PC-9 (cell line): ENCODE measurements at regions not wholly inside any gene's neighbourhood (a gene's known extent, or its start where the extent isn't known, plus 50 kb on each side); places are given as distances from the start of the nearest gene placed in this dataset.

ENCODE experiments used
- BruUV-seq: library from RNA; stranded (reverse); fragments of 400-500 nt; replicated peaks from 2 replicates; lab custom pipeline; 2021; lab: Mats Ljungman, UMichigan
- CTCF ChIA-PET: fragments of 300-600 bp; sonication (Branson Sonifier 250); formaldehyde crosslinking; loops from one replicate; lab custom pipeline; 2022; ENCODE audit warnings: antibody characterized with exemption; lab: Charles Lee
- POLR2A ChIA-PET: fragments of 300-600 bp; sonication (Branson Sonifier 250); formaldehyde crosslinking; loops from one replicate; lab custom pipeline; 2022; ENCODE audit warnings: antibody characterized with exemption; ENCODE audit not compliant: unreplicated experiment; lab: Charles Lee
- DNase-seq, 2 experiments: peaks; one replicate each; pipeline versions ENCODE4 v3.0.0 to v3.0.0-alpha.2; 2015 to 2022; ENCODE audit warnings: mixed read lengths in 1 of 2
- H2AFZ ChIP-seq: fragments of 200-600 bp; sonication (generic); 2 replicates; pipeline ENCODE4 v1.8.1; 2017; ENCODE audit warnings: antibody characterized with exemption
- H3F3A ChIP-seq: fragments of 200-600 bp; sonication (generic); 2 replicates; pipeline ENCODE4 v1.8.1; 2017; ENCODE audit warnings: antibody characterized with exemption, mild to moderate bottlenecking, low read depth; ENCODE audit not compliant: insufficient read depth
- H3K27ac ChIP-seq: fragments of 200-600 bp; sonication (generic); 2 replicates; pipeline ENCODE4 v1.6.1; 2016; ENCODE audit warnings: mixed run types
- H3K27me3 ChIP-seq: fragments of 200-600 bp; sonication (generic); 2 replicates; pipeline ENCODE4 v1.6.1; 2016; ENCODE audit warnings: low read depth, mixed run types; ENCODE audit not compliant: insufficient read depth
- H3K36me3 ChIP-seq: fragments of 200-600 bp; sonication (generic); 2 replicates; pipeline ENCODE4 v1.6.1; 2016; ENCODE audit warnings: low read depth, mixed run types
- H3K4me1 ChIP-seq: fragments of 200-600 bp; sonication (generic); replicated peaks from 2 replicates; pipeline ENCODE4 v1.6.1; 2016; ENCODE audit warnings: mixed run types; ENCODE audit not compliant: insufficient read depth
- H3K4me2 ChIP-seq: fragments of 200-600 bp; sonication (generic); 2 replicates; pipeline ENCODE4 v1.6.1; 2017; ENCODE audit warnings: mixed run types
- H3K4me3 ChIP-seq: fragments of 200-600 bp; sonication (generic); 2 replicates; pipeline ENCODE4 v1.6.1; 2016; ENCODE audit warnings: mixed run types
- H3K79me2 ChIP-seq: fragments of 200-600 bp; sonication (generic); 2 replicates; pipeline ENCODE4 v1.6.1; 2017; ENCODE audit warnings: low read depth, mixed run types
- H3K9me2 ChIP-seq: fragments of 200-600 bp; sonication (generic); 2 replicates; pipeline ENCODE4 v1.8.1; 2017; ENCODE audit warnings: mild to moderate bottlenecking; ENCODE audit not compliant: insufficient read depth
- H3K9me3 ChIP-seq: fragments of 200-600 bp; sonication (generic); 2 replicates; pipeline ENCODE4 v1.8.1; 2016; ENCODE audit warnings: low read depth; ENCODE audit not compliant: insufficient read depth
- H4K20me1 ChIP-seq: fragments of 200-600 bp; sonication (generic); 2 replicates; pipeline ENCODE4 v1.8.1; 2017; ENCODE audit not compliant: insufficient read depth
- CTCF ChIP-seq: fragments of 200-600 bp; sonication (generic); conservative IDR thresholded peaks from 2 replicates; pipeline ENCODE4 v1.6.1; 2017; ENCODE audit warnings: mixed run types, antibody characterized with exemption, mild to moderate bottlenecking, moderate library complexity
- EZH2 ChIP-seq: fragments of 200-600 bp; sonication (generic); IDR thresholded peaks from 2 replicates; pipeline ENCODE4 v1.8.0; 2017; ENCODE audit warnings: antibody characterized with exemption, low read depth
- intact Hi-C: fragments of 100-400 bp; cut with micrococcal nuclease; formaldehyde crosslinking; loops from one replicate; pipeline ENCODE4 v1.10.0; 2022; ENCODE audit not compliant: unreplicated experiment

DNA sequence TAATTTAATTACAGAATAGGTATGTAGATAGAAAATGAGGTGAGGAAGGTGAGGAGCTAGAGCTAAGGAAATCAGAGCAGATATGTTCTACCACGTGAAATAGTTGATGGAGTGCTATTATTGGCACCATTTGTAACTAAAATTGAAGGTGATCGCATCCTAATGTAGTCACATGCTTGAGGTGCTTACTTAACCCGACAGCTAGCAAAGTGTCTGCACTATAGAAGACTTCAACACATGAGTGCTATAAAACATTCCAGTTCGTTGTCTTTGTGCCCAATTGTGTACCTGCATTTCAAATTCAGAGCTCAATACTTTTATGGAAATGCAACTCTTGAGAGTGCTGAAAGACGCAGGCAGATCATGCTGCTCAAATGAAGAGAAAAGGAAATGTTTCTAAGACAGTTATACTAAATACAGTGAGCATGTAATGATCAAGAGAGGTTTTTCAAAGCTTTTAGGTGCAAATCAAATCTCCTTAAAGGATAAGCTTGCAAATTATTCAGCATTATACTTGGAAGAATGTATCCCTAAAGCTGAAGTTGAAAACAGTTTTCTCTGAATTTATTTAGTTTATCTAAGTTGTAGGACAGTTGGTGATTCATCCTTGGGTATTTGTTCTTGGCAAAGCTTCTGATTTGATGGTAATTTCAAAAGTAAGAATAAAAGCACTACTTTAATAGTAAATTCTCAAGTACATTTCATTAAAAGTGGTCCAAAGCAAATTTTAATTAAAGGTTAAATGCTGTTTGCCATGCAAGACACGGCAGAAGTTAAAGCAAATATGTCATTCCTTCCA lies 223.9 kb upstream of the EPHA5 start:
- CTCF ChIA-PET, result no interaction called here
- Histone ChIP-seq H4K20me1 (no peaks in the 10 kb centered on the region), H3F3A (no peaks in the 10 kb centered on the region), H3K4me3 (no peak overlapping the region), H2AFZ (no peak overlapping the region), H3K27me3 (no peaks in the 10 kb centered on the region), H3K4me1 (no peaks in the 10 kb centered on the region), H3K9me2 (no peaks in the 10 kb centered on the region), H3K4me2 (no peak overlapping the region), H3K27ac (no peak overlapping the region), H3K36me3 (no peaks in the 10 kb centered on the region), H3K9me3 (no peaks in the 10 kb centered on the region), H3K79me2 (no peaks in the 10 kb centered on the region)
- DNase-seq, result no peak
- no TSS peak for BruUV-seq
- POLR2A ChIA-PET, result no interaction called here
- intact Hi-C loops, result no loop called here
- no peak for TF ChIP-seq EZH2
- no peak for TF ChIP-seq CTCF

GRCh38 chr4:65893271-65893670 lies 223.0 kb upstream of the EPHA5 start:
- intact Hi-C loops, result no loop called here
- DNase-seq, result no peak
- Histone ChIP-seq H3K9me3 (no peaks in the 10 kb centered on the region), H3K36me3 (no peaks in the 10 kb centered on the region), H3K4me1 (no peaks in the 10 kb centered on the region), H4K20me1 (no peaks in the 10 kb centered on the region), H3K27ac (no peak overlapping the region), H3F3A (no peaks in the 10 kb centered on the region), H3K27me3 (no peaks in the 10 kb centered on the region), H3K4me3 (no peak overlapping the region), H3K4me2 (no peak overlapping the region), H3K79me2 (no peaks in the 10 kb centered on the region), H2AFZ (no peak overlapping the region), H3K9me2 (no peaks in the 10 kb centered on the region)
- CTCF ChIA-PET, result no interaction called here
- POLR2A ChIA-PET, result no interaction called here
- TF ChIP-seq EZH2, result no peak
- TF ChIP-seq CTCF, result no peak
- BruUV-seq, result no TSS peak

- Histone ChIP-seq H3K4me2 (no peak overlapping the region), H3K9me3 (no peaks in the 10 kb centered on the region), H4K20me1 (no peaks in the 10 kb centered on the region), H2AFZ (no peak overlapping the region), H3K4me1 (no peaks in the 10 kb centered on the region), H3F3A (no peaks in the 10 kb centered on the region), H3K79me2 (no peaks in the 10 kb centered on the region), H3K4me3 (no peak overlapping the region), H3K9me2 (no peaks in the 10 kb centered on the region), H3K36me3 (no peaks in the 10 kb centered on the region), H3K27ac (no peak overlapping the region), H3K27me3 (no peaks in the 10 kb centered on the region)
- intact Hi-C loops, result no loop called here
- no TSS peak for BruUV-seq
- TF ChIP-seq CTCF, result no peak
- no peak for TF ChIP-seq EZH2
- no peak for DNase-seq
- ChIA-PET CTCF (no interaction called here), POLR2A (no interaction called here)
Observed at GRCh38 chr4:65880594-65880993, 210.3 kb upstream of the EPHA5 start.
